Astrocyte of the spinal cord (primary cell): ENCODE measurements at regions not wholly inside any gene's neighbourhood (a gene's known extent, or its start where the extent isn't known, plus 50 kb on each side); places are given as distances from the start of the nearest gene placed in this dataset.

Source experiments
- DNase-seq: peaks from one replicate; pipeline ENCODE4 v3.0.0; 2011; ENCODE audit warnings: low read depth, low spot score
- H3K4me3 ChIP-seq: 2 replicates; pipeline ENCODE4 v1.5.1; 2011; ENCODE audit warnings: low read depth, mild to moderate bottlenecking, low read length, moderate library complexity
- CTCF ChIP-seq: IDR thresholded peaks from 2 replicates; pipeline ENCODE4 v1.5.1; 2012; ENCODE audit warnings: low read depth, mild to moderate bottlenecking, low read length, inconsistent platforms
- in situ Hi-C: cut with HindIII; loops from 2 replicates; pipeline ENCODE4 v1.10.0; 2017; ENCODE audit warnings: low sequenced_read_pairs

DNA sequence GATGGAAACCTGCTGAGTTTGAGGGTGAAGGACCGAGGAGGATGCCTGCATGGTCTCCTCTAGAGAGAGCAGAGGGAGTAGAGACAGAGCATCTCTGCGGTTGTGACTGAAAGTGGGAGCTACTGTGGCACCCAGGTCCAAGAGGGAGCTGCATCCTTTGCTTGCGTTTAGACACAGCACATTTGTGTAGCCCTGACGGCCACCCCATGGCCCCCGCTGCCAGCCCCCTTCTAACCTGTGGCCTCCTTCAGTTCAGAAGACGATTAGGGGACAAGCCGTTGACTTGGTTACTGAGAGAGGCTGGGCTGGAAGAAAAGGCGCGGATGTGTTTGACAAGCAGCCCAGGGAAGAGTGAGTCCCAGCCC, 690.9 kb downstream of the BRD1 start:
- TF ChIP-seq CTCF: no peak
- H3K4me3 ChIP-seq: no peak overlapping the region
- no peak for DNase-seq
- in situ Hi-C loops: no loop called here

GRCh38 chr22:49136041-49136815, 691.4 kb downstream of the BRD1 start:
- no peak for DNase-seq
- in situ Hi-C loops: no loop called here
- no peak for TF ChIP-seq CTCF
- no peak overlapping the region for H3K4me3 ChIP-seq

DNA sequence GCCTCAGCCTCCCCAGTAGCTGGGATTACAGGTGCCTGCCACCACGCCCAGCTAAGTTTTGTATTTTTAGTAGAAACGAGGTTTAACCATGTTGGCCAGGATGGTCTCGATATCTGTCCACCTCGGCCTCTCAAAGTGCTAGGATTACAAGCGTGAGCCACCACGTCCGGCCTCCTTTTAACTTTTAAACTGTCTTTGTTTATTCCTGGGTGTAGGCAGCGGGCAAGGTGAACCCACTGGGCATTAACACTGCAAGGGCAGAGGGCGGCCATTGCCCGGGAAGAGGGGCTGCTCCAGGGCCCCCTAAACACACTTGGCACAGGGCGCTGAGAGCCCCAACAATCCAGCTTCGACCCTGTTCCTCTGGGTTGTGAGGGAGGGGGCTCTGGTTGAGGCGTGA, 693.6 kb downstream of the BRD1 start:
- in situ Hi-C loops: no loop called here
- DNase-seq: no peak
- no peak for TF ChIP-seq CTCF
- H3K4me3 ChIP-seq: no peak overlapping the region

DNA sequence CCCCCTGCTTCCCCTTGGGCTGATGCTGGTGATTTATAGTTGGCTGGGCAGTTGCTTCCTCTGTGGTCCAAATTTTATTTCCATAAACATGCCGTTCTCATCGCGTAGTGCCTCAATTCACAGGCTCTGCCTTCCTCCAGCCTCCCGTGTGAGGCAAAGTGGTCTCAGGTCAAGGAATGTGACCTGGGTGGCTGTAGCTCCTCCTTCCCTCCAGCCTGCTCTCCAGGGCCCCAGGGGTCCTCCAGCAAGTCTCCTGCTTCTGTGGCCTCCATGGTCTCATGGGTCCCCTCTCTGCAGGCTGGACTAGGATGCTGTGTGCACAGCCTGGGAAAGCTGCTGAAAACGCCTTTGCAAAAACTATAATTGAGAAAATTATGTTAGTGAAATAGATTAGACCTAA, 694.1 kb downstream of the BRD1 start:
- in situ Hi-C loops: no loop called here
- TF ChIP-seq CTCF: no peak
- no peak for DNase-seq
- H3K4me3 ChIP-seq: no peak overlapping the region

DNA sequence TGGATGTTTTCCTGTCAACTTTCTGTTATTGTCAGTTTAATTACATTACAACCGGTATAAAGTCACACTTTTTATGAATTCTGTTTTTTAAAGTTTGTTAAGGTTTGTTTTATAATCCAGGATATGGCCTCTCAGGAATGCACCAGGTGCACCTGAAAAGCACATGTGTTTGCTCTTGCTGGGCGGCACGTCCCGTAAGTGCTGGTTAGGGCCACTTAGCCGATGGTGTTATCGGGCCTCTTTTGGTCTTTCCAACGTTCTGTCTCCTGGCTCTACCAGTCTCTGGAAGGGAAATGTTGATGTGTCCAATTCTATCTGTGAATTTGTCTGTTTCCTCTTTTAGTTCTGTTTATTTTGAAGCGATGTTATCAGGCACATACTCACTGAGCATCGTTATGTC, 695.7 kb downstream of the BRD1 start:
- in situ Hi-C loops: no loop called here
- no peak for DNase-seq
- TF ChIP-seq CTCF: no peak
- H3K4me3 ChIP-seq: no peak overlapping the region

DNA sequence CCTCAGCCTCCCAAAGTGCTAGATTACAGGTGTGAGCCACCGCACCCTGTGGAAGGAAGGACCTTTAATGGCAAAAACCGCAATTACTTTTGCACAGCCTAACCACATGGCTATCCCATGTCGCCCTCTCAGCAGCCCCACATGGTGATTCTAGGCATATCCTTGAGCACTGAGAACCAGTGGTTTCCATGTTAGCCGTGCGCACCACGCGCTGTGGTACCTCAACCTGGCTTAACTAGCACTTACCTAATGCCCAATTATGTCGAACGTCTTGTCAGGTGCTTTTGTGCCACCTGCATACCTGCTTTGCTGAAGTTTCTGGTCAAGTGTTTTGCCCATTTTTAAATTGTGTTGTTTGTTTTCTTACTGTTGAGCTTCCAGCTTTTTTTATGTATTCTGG, 697.9 kb downstream of the BRD1 start:
- TF ChIP-seq CTCF: no peak
- no peak overlapping the region for H3K4me3 ChIP-seq
- in situ Hi-C loops: no loop called here

More for the DNA sequence above, 697.9 kb downstream of the BRD1 start:
- DNase-seq: no peak
